Testis (tissue), 2 donors: ENCODE measurements at regions not wholly inside any gene's neighbourhood (a gene's known extent, or its start where the extent isn't known, plus 50 kb on each side); places are given as distances from the start of the nearest gene placed in this dataset.

ENCODE experiments used
- POLR2A ChIP-seq: fragments of 450-650 bp; IDR thresholded peaks from one replicate; pipeline ENCODE4 v1.6.1; 2017; ENCODE audit warnings: antibody characterized with exemption, mild to moderate bottlenecking, moderate library complexity
- TF ChIP-seq, protein P1 (sequence below), 3 experiments: fragments of 450-650 bp in 2 of 3; fragments of 200-600 bp in 1 of 3; sonication (generic) in 1 of 3; IDR thresholded peaks; one replicate each; pipeline ENCODE4 v1.5.1; 2016 to 2019; ENCODE audit warnings: antibody characterized with exemption in 3 of 3, mild to moderate bottlenecking in 2 of 3, moderate library complexity in 1 of 3

DNA sequence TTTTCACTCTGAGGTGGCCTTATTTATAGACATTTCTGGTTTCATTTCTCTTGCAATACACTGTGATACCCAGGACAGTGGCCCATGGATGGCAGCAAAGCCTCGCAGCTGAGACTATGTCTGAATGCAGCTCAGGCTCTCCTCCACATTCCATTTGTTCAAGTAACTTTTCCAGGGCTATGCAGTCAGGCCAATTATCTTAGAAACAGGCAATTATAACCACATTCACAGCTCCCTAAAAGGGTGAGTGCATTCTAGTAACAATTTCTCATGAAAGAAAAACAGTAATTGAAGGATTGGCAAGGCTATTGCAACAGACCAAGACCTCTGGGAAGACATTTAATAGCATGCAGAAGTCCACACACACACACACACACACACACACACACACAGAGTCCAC, 264.0 kb downstream of the TBC1D4 start:
- TF ChIP-seq, protein P1, sequence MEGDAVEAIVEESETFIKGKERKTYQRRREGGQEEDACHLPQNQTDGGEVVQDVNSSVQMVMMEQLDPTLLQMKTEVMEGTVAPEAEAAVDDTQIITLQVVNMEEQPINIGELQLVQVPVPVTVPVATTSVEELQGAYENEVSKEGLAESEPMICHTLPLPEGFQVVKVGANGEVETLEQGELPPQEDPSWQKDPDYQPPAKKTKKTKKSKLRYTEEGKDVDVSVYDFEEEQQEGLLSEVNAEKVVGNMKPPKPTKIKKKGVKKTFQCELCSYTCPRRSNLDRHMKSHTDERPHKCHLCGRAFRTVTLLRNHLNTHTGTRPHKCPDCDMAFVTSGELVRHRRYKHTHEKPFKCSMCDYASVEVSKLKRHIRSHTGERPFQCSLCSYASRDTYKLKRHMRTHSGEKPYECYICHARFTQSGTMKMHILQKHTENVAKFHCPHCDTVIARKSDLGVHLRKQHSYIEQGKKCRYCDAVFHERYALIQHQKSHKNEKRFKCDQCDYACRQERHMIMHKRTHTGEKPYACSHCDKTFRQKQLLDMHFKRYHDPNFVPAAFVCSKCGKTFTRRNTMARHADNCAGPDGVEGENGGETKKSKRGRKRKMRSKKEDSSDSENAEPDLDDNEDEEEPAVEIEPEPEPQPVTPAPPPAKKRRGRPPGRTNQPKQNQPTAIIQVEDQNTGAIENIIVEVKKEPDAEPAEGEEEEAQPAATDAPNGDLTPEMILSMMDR (IDR thresholded peaks at IDR 0.05) = no peak
- no peak for TF ChIP-seq POLR2A
